Omental fat pad (tissue), 3 donors: ENCODE measurements at regions not wholly inside any gene's neighbourhood (a gene's known extent, or its start where the extent isn't known, plus 50 kb on each side); places are given as distances from the start of the nearest gene placed in this dataset.
A peak's percentile ranks its signal among the peaks of the same experiment; 100 is the strongest.

Experiments
- ATAC-seq: fragments of 150-250 bp; one replicate; pipeline ENCODE4 v1.9.1; 2016; ENCODE audit warnings: mild to moderate bottlenecking, moderate library complexity; ENCODE audit not compliant: low FRiP score
- DNase-seq: peaks from one replicate; pipeline ENCODE4 v3.0.0-alpha.2; 2019; ENCODE audit warnings: low spot score
- TF ChIP-seq, protein P1 (sequence below), 3 donors: fragments of 450-650 bp; IDR thresholded peaks; one replicate each; pipeline ENCODE4 v1.5.1; 2016 to 2017; ENCODE audit warnings: antibody characterized with exemption in 3 of 3, mild to moderate bottlenecking in 3 of 3, moderate library complexity in 2 of 3

DNA sequence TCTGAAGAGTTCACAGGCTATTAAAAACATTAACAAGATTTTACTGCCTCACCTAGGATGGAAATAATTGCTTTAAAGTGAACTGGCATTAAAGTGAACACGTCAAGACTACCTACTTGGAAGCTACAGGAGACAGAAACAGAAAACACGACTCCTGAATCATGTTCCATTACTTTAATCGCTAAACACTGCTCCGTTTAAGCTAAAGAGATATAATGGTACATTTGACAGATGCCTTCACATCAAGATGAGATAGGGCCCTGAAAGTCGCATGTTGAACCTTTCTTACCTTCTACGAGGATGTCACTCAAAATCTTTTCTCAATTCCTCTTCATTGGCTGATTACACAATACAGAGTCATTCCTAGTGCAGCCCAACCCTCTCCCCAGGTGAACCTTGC is 206.3 kb upstream of the GATB start:
- ATAC-seq (no peak), DNase-seq (no peak)
- TF ChIP-seq, protein P1, sequence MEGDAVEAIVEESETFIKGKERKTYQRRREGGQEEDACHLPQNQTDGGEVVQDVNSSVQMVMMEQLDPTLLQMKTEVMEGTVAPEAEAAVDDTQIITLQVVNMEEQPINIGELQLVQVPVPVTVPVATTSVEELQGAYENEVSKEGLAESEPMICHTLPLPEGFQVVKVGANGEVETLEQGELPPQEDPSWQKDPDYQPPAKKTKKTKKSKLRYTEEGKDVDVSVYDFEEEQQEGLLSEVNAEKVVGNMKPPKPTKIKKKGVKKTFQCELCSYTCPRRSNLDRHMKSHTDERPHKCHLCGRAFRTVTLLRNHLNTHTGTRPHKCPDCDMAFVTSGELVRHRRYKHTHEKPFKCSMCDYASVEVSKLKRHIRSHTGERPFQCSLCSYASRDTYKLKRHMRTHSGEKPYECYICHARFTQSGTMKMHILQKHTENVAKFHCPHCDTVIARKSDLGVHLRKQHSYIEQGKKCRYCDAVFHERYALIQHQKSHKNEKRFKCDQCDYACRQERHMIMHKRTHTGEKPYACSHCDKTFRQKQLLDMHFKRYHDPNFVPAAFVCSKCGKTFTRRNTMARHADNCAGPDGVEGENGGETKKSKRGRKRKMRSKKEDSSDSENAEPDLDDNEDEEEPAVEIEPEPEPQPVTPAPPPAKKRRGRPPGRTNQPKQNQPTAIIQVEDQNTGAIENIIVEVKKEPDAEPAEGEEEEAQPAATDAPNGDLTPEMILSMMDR (IDR thresholded peaks at IDR 0.05), result no peak

DNA sequence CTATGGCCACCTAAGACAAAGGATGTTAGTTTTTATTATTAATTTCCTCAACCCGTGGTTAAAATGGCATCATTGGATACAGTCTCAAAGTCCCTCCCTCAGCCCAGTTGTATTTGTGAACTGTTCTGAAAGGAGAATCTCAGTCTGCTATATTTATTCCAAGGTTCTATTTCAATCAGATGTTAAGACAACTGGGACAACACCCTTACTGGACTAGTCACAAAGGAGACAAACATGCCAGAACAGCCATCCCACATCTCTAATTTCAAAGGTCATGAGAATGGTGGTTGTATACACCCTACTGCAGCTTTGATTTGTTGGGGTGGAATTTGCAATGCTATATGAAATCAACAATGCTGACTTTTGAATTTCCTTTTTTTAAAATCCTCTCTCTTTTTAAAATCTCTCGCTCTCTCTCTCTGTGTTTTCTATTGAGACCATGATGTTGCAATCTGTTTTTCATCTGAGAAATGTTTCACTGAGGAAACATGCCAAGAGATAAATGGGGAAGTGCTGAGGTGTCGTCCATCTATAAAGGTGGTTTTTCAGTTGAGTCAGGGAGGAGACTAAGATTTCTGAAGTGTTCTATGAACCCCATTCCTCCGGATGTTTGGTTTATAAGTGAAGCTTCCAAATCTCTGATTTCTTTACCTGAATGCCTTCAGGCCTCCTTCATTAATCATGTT is 201.5 kb upstream of the GATB start:
- TF ChIP-seq, protein P1 (IDR thresholded peaks at IDR 0.05), result no peak
- no peak for DNase-seq

DNA sequence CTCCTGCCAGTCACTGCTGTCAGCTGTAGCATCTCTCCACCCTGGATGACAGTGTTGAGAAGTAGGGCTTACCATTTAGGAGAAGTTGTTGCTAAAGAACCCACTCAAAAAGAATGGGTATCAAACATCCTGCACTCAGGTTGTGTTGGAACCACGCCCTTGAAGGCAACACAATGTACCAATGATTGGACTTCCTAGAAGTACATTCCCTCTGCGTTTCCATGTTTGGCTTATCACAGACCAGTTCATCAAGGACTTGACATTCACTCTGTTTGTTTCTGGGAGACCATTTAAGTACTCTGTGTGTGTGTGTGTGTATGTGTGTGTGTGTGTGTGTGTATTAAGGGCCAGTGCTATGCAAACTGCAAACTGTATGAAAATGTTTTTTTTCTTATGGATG is 200.6 kb upstream of the GATB start:
- DNase-seq, result no peak
- TF ChIP-seq, protein P1 (IDR thresholded peaks at IDR 0.05), result no peak
- ATAC-seq, result no peak

More for the DNA sequence above, 201.5 kb upstream of the GATB start:
- peak; percentile 70 for ATAC-seq

DNA sequence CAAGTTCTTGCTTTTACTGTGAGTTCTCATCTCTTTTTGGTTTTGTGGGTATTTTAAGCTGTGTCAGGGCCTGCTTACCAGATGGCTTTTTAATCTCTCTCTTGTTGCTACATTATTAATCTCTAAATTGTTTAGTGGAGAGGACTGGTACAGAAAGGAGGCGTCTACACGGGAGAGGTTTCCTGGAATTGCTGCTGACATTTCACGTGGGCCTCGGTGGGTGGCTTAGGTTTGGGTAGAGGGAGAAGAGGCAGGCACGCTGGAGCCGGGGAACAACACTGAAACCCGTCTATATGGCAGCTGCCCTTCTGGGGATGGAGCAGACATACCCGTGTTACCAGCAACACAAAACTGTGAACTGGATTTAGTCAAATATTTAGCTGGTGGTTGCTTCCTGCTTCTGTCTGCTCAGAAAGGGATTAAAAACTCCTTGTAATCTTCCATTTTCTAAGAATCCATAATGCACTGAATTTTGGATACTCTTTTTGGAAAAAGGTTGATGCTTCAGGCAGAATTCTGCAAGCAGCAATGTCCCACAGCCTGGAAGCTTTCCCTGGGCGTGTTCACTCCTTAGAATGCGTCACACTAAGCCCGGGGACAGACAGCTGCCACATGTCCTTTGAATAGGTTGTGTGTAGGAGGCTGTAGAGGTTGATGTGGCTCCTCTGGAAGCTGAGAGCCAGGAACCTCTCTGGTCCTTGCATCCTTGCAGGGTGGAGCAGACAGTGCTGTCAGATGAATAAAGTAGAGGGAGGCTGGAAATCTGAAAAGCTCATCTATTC is 199.8 kb upstream of the GATB start:
- DNase-seq, result no peak
- TF ChIP-seq, protein P1 (IDR thresholded peaks at IDR 0.05), result no peak
- ATAC-seq, result no peak

DNA sequence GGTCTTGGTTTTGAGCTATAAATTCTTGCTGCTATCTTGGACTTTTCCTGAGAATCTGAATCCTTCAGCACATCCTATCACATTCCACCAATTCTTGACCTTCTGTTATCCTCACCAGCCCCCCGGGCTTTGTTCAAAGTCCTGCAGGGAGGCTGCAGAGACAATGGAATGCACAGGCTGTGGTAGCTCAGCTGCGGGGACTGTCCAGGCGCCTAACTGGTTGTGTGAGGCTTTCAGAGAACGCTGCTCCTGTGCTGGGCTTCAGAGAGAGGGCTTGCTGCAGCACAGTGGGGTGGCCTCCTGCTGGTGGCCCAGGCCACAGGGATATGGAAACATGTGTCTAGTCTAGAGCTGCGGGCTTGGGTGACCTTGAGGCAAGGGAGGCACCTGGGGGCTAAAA is 196.3 kb upstream of the GATB start:
- TF ChIP-seq, protein P1 (IDR thresholded peaks at IDR 0.05), result no peak
- ATAC-seq, result no peak
- DNase-seq, result no peak

DNA sequence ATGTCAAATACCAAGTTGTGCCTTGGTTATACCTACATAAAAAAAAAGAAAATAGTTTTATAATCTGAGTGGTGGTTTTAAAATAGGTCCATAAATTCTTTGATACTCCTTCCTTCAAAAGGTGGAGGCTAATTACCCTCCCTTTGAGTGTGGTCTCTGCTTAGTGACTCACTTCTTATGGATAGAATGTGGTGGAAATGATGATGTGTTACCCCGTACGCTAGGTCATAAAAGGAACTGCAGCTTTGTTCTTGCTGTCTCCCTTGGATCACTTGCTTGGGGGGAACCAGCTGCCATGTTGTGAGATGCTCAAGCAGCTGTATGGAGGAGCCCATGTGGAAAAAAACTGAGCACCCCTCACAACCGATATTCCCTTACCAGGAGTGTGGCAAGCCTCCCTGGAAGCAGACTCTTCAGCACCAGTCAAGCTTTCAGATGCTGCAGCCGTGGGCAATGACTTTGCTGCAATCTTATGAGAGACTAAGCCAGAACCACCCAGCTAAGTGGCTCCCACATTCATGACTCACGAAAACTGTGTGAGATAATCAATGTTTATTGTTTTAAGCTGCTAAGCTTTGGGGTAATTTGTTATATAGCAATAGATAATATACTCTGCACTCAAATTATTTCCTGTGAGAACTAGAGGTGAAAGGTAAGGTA is 195.0 kb upstream of the GATB start:
- DNase-seq (no peak), ATAC-seq (no peak)
- TF ChIP-seq, protein P1 (IDR thresholded peaks at IDR 0.05), result no peak
